Keratinocyte (primary cell): ENCODE measurements at regions not wholly inside any gene's neighbourhood (a gene's known extent, or its start where the extent isn't known, plus 50 kb on each side); places are given as distances from the start of the nearest gene placed in this dataset.

Source experiments
- DNase-seq: peaks from one replicate; pipeline ENCODE4 v3.0.0-alpha.2; 2011; ENCODE audit warnings: low read depth, missing footprints, low spot score
- FAIRE-seq: peaks from 2 replicates; lab custom pipeline; 2011; peaks lifted over from hg19 to GRCh38; lab: Jason Lieb, UNC
- H2AFZ ChIP-seq: 2 replicates; pipeline ENCODE4 v1.6.0; 2012; ENCODE audit warnings: low read length, control low read depth, inconsistent platforms; ENCODE audit not compliant: control insufficient read depth
- H3K27ac ChIP-seq: 2 replicates; pipeline ENCODE4 v1.5.1; 2011; ENCODE audit warnings: low read length; ENCODE audit not compliant: control insufficient read depth, insufficient read depth
- H3K27me3 ChIP-seq: 3 replicates; pipeline ENCODE4 v1.6.0; 2011; ENCODE audit warnings: low read length; ENCODE audit not compliant: control insufficient read depth, insufficient read depth; ENCODE audit errors: extremely low read depth
- H3K36me3 ChIP-seq, 2 experiments: 2 replicates in 1 of 2; 3 replicates in 1 of 2; pipeline ENCODE4 v1.5.1; 2011; ENCODE audit warnings: low read length in 2 of 2, mild to moderate bottlenecking in 1 of 2; ENCODE audit not compliant: control insufficient read depth in 2 of 2, insufficient read depth in 2 of 2; ENCODE audit errors: extremely low read depth in 1 of 2
- H3K4me1 ChIP-seq: 3 replicates; pipeline ENCODE4 v1.5.1; 2011; ENCODE audit warnings: low read length; ENCODE audit not compliant: control insufficient read depth, insufficient read depth; ENCODE audit errors: extremely low read depth
- H3K4me2 ChIP-seq: 3 replicates; pipeline ENCODE4 v1.6.0; 2011; ENCODE audit warnings: low read depth, low read length; ENCODE audit not compliant: control insufficient read depth, insufficient read depth; ENCODE audit errors: extremely low read depth
- H3K4me3 ChIP-seq, 3 experiments: fragments of 200-600 bp in 1 of 3; sonication (generic) in 1 of 3; 2 replicates in 2 of 3; 3 replicates in 1 of 3; pipeline ENCODE4 v1.5.1; 2011 to 2016; ENCODE audit warnings: low read length in 3 of 3, mild to moderate bottlenecking in 3 of 3, control low read depth in 2 of 3, inconsistent platforms in 1 of 3, low read depth in 1 of 3, mixed read lengths in 1 of 3, mixed run types in 1 of 3, moderate library complexity in 1 of 3; ENCODE audit not compliant: control insufficient read depth in 2 of 3, insufficient read depth in 2 of 3; ENCODE audit errors: extremely low read depth in 1 of 3
- H3K79me2 ChIP-seq: 2 replicates; pipeline ENCODE4 v1.6.0; 2012; ENCODE audit warnings: low read length; ENCODE audit not compliant: control insufficient read depth, insufficient read depth
- H3K9ac ChIP-seq: 3 replicates; pipeline ENCODE4 v1.6.0; 2011; ENCODE audit warnings: low read length; ENCODE audit not compliant: control insufficient read depth, insufficient read depth; ENCODE audit errors: extremely low read depth
- H3K9me1 ChIP-seq: 3 replicates; pipeline ENCODE4 v1.6.0; 2011; ENCODE audit warnings: low read length; ENCODE audit not compliant: control insufficient read depth, insufficient read depth; ENCODE audit errors: extremely low read depth
- H3K9me3 ChIP-seq: 2 replicates; pipeline ENCODE4 v1.5.1; 2012; ENCODE audit warnings: low read depth, low read length; ENCODE audit not compliant: control insufficient read depth
- H4K20me1 ChIP-seq: 3 replicates; pipeline ENCODE4 v1.6.0; 2011; ENCODE audit warnings: low read length; ENCODE audit not compliant: control insufficient read depth, insufficient read depth; ENCODE audit errors: extremely low read depth
- EZH2 ChIP-seq: IDR thresholded peaks from one replicate; pipeline ENCODE4 v1.6.1; 2012; ENCODE audit warnings: inconsistent platforms, mild to moderate bottlenecking, low read length, moderate library complexity
- dilution Hi-C: fragments of 300-500 bp; cut with MboI; formaldehyde crosslinking; loops from one replicate; pipeline ENCODE4 v1.7.0; 2020; ENCODE audit warnings: low sequenced_read_pairs; ENCODE audit not compliant: extremely low pct_ligation_motif_present
- TF ChIP-seq, protein P1 (sequence below), 3 experiments: IDR thresholded peaks in 1 of 3; conservative IDR thresholded peaks in 1 of 3; optimal IDR thresholded peaks in 1 of 3; 2 replicates in 2 of 3; 3 replicates in 1 of 3; pipeline versions ENCODE3 to v1.5.1; 2011; ENCODE audit warnings: low read length in 3 of 3, mild to moderate bottlenecking in 3 of 3, moderate library complexity in 2 of 3, control low read depth in 1 of 3, inconsistent platforms in 1 of 3; ENCODE audit not compliant: insufficient read depth in 2 of 3; ENCODE audit errors: extremely low read depth in 1 of 3

DNA sequence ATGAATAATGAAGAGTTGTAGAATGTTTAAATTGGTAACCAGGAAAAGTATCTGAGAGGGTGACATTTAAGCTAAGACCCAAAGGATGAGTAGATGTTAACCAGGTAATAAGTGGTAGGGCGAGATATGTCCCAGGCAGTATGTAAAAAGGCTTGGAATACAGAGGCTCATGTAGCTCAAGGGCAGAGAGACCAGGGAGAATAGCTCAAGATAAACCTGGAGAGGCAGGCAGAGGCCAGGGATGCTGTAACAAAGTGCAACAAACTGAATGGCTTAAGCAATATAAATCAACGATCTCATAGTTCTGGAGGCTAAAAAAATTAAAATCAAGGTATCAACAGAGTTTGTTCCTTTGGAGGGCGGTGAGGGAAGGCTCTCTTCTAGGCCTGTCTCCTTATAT lies 660.8 kb downstream of the KLHL13 start:
- H3K27me3 ChIP-seq: no peaks in the 10 kb centered on the region
- dilution Hi-C loops: no loop called here
- no peaks in the 10 kb centered on the region for H3K9me3 ChIP-seq
- H3K27ac ChIP-seq: no peak overlapping the region
- TF ChIP-seq, protein P1, sequence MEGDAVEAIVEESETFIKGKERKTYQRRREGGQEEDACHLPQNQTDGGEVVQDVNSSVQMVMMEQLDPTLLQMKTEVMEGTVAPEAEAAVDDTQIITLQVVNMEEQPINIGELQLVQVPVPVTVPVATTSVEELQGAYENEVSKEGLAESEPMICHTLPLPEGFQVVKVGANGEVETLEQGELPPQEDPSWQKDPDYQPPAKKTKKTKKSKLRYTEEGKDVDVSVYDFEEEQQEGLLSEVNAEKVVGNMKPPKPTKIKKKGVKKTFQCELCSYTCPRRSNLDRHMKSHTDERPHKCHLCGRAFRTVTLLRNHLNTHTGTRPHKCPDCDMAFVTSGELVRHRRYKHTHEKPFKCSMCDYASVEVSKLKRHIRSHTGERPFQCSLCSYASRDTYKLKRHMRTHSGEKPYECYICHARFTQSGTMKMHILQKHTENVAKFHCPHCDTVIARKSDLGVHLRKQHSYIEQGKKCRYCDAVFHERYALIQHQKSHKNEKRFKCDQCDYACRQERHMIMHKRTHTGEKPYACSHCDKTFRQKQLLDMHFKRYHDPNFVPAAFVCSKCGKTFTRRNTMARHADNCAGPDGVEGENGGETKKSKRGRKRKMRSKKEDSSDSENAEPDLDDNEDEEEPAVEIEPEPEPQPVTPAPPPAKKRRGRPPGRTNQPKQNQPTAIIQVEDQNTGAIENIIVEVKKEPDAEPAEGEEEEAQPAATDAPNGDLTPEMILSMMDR (optimal IDR thresholded peaks at IDR 0.05 in 1 of 3, IDR thresholded peaks at IDR 0.05 in 1 of 3, conservative IDR thresholded peaks at IDR 0.05 in 1 of 3; ENCODE audit: extremely low read depth in 1 of 3, insufficient read depth in 2 of 3, low read length in 3 of 3): no peak
- TF ChIP-seq EZH2: no peak
- FAIRE-seq (no peak), DNase-seq (no peak)
- no peak overlapping the region for H3K9ac ChIP-seq
- no peak overlapping the region for H2AFZ ChIP-seq
- no peak overlapping the region for H3K4me3 ChIP-seq
- no peaks in the 10 kb centered on the region for H3K79me2 ChIP-seq
- H3K36me3 ChIP-seq: no peaks in the 10 kb centered on the region
- no peaks in the 10 kb centered on the region for H4K20me1 ChIP-seq
- no peak overlapping the region for H3K4me2 ChIP-seq
- H3K4me1 ChIP-seq: no peaks in the 10 kb centered on the region
- no peaks in the 10 kb centered on the region for H3K9me1 ChIP-seq

DNA sequence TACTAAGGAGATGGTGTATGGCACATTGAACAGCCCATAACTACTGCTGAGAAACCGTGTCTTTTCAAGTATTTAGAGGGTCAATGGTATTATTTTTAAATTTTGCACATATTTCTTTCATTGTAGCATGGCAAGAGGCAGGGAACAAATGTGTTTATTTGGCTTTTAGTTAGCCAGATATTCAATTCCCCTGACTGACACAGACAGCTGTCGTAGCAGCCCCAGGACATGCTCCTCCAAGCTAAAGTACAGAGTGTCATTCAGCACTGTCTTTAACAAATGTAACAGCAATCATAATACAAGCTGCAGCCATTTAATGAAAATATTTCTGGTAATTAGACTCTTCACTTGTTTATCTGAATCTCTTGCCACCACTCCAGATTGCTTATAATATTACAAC lies 687.1 kb downstream of the KLHL13 start:
- no peak overlapping the region for H3K4me3 ChIP-seq
- H3K9me1 ChIP-seq: no peaks in the 10 kb centered on the region
- no peaks in the 10 kb centered on the region for H3K27me3 ChIP-seq
- no peak overlapping the region for H3K4me2 ChIP-seq
- dilution Hi-C loops: no loop called here
- H3K79me2 ChIP-seq: no peaks in the 10 kb centered on the region
- H3K27ac ChIP-seq: no peak overlapping the region
- no peak overlapping the region for H2AFZ ChIP-seq
- H4K20me1 ChIP-seq: no peaks in the 10 kb centered on the region
- no peaks in the 10 kb centered on the region for H3K4me1 ChIP-seq
- H3K9me3 ChIP-seq: no peaks in the 10 kb centered on the region
- FAIRE-seq (no peak), DNase-seq (no peak)
- H3K9ac ChIP-seq: no peak overlapping the region
- no peaks in the 10 kb centered on the region for H3K36me3 ChIP-seq
- TF ChIP-seq EZH2: no peak
- TF ChIP-seq, protein P1 (optimal IDR thresholded peaks at IDR 0.05 in 1 of 3, IDR thresholded peaks at IDR 0.05 in 1 of 3, conservative IDR thresholded peaks at IDR 0.05 in 1 of 3; ENCODE audit: extremely low read depth in 1 of 3, insufficient read depth in 2 of 3, low read length in 3 of 3): no peak
